NCI-H524 (cell line): ENCODE measurements at regions not wholly inside any gene's neighbourhood (a gene's known extent, or its start where the extent isn't known, plus 50 kb on each side); places are given as distances from the start of the nearest gene placed in this dataset.
A peak's percentile ranks its signal among the peaks of the same experiment; 100 is the strongest.

Experiments used
- DNase-seq, 2 experiments: peaks; one replicate each; lab custom pipeline; 2025; lab: John Stamatoyannopoulos, UW

- no peak for DNase-seq
Observed at GRCh38 chr10:127797339-127797738, 60.4 kb downstream of the FOXI2 start.

- DNase-seq: no peak
Observed at GRCh38 chr10:127798111-127798510, 61.1 kb downstream of the FOXI2 start.

GRCh38 chr10:127801302-127801701 lies 64.3 kb downstream of the FOXI2 start:
- DNase-seq: no peak

GRCh38 chr10:127802531-127803095 lies 65.6 kb downstream of the FOXI2 start:
- DNase-seq: peak in 1 of 2 experiments; percentile 37

GRCh38 chr10:127804696-127805095 lies 67.7 kb downstream of the FOXI2 start:
- no peak for DNase-seq

GRCh38 chr10:127805950-127806349 lies 69.0 kb downstream of the FOXI2 start:
- DNase-seq: peak in 1 of 2 experiments; percentile 42

- DNase-seq: no peak
Observed at GRCh38 chr10:127812041-127812440, 75.1 kb downstream of the FOXI2 start.

GRCh38 chr10:127813290-127813689 lies 76.3 kb downstream of the FOXI2 start:
- DNase-seq: peak in 1 of 2 experiments; percentile 3

GRCh38 chr10:127815147-127815546 lies 77.6 kb downstream of the CLRN3 start:
- no peak for DNase-seq

- DNase-seq: no peak
Observed at GRCh38 chr10:127824826-127825225, 67.9 kb downstream of the CLRN3 start.

- no peak for DNase-seq
Observed at GRCh38 chr10:127826154-127826725, 66.5 kb downstream of the CLRN3 start.

- DNase-seq: no peak
Observed at GRCh38 chr10:127827354-127828140, 65.2 kb downstream of the CLRN3 start.
